ENCODE measurements at regions not wholly inside any gene's neighbourhood (a gene's known extent, or its start where the extent isn't known, plus 50 kb on each side); places are given as distances from the start of the nearest gene placed in this dataset.
"Not testable (repeated sequence)": the region's sequence is repeated elsewhere in the genome, so short reads cannot be mapped to it uniquely, and the experiment has no call there.

GRCh38 chr13:109979676-109980075 lies 193.3 kb upstream of the IRS2 start:
- not testable (repeated sequence) for TF ChIP-seq CTCF, POLR2A (IDR thresholded peaks at IDR 0.05)
